MM.1S (cell line): ENCODE measurements at regions not wholly inside any gene's neighbourhood (a gene's known extent, or its start where the extent isn't known, plus 50 kb on each side); places are given as distances from the start of the nearest gene placed in this dataset.

Experiments
- DNase-seq: peaks from one replicate; pipeline ENCODE4 v3.0.0-alpha.2; 2015
- H2AFZ ChIP-seq: fragments of 300-600 bp; sonication (generic); 2 replicates; pipeline ENCODE4 v1.6.0; 2016; ENCODE audit warnings: antibody characterized with exemption, low read length
- H3F3A ChIP-seq: fragments of 300-600 bp; sonication (generic); 2 replicates; pipeline ENCODE4 v1.6.1; 2016; ENCODE audit warnings: mild to moderate bottlenecking, antibody characterized with exemption, low read length, moderate library complexity, mixed read lengths; ENCODE audit not compliant: insufficient read depth
- H3K27ac ChIP-seq: fragments of 300-600 bp; sonication (generic); 2 replicates; pipeline ENCODE4 v1.5.1; 2016; ENCODE audit warnings: mild to moderate bottlenecking, low read length
- H3K27me3 ChIP-seq: fragments of 300-600 bp; sonication (generic); replicated peaks from 2 replicates; pipeline ENCODE4 v1.6.0; 2016; ENCODE audit warnings: low read length; ENCODE audit not compliant: insufficient read depth
- H3K36me3 ChIP-seq: fragments of 300-600 bp; sonication (generic); replicated peaks from 2 replicates; pipeline ENCODE4 v1.6.1; 2016; ENCODE audit warnings: mild to moderate bottlenecking, low read length, mixed read lengths; ENCODE audit not compliant: insufficient read depth
- H3K4me1 ChIP-seq: fragments of 300-600 bp; sonication (generic); 2 replicates; pipeline ENCODE4 v1.6.1; 2016; ENCODE audit warnings: low read length, mixed read lengths
- H3K4me2 ChIP-seq: fragments of 300-600 bp; sonication (generic); 2 replicates; pipeline ENCODE4 v1.6.0; 2016; ENCODE audit warnings: low read depth, low read length
- H3K4me3 ChIP-seq: fragments of 300-600 bp; sonication (generic); 2 replicates; pipeline ENCODE4 v1.5.1; 2016; ENCODE audit warnings: low read length, mixed read lengths
- H3K79me2 ChIP-seq: fragments of 300-600 bp; sonication (generic); 2 replicates; pipeline ENCODE4 v1.6.1; 2016; ENCODE audit warnings: mixed run types, low read length, mixed read lengths
- H3K9ac ChIP-seq: fragments of 300-600 bp; sonication (generic); 2 replicates; pipeline ENCODE4 v1.6.1; 2016; ENCODE audit warnings: low read length, mixed read lengths
- H3K9me2 ChIP-seq: fragments of 300-600 bp; sonication (generic); replicated peaks from 2 replicates; pipeline ENCODE4 v1.6.1; 2016; ENCODE audit warnings: mild to moderate bottlenecking, low read length, mixed read lengths; ENCODE audit not compliant: insufficient read depth
- H3K9me3 ChIP-seq: fragments of 300-600 bp; sonication (generic); replicated peaks from 2 replicates; pipeline ENCODE4 v1.6.1; 2016; ENCODE audit warnings: mild to moderate bottlenecking, low read length, mixed read lengths; ENCODE audit not compliant: insufficient read depth
- H4K20me1 ChIP-seq: fragments of 300-600 bp; sonication (generic); 2 replicates; pipeline ENCODE4 v1.6.1; 2016; ENCODE audit warnings: mild to moderate bottlenecking, low read length, moderate library complexity, mixed read lengths; ENCODE audit not compliant: insufficient read depth
- CTCF ChIP-seq: fragments of 300-600 bp; sonication (generic); IDR thresholded peaks from 2 replicates; pipeline ENCODE4 v1.5.1; 2016; ENCODE audit warnings: antibody characterized with exemption, low read length, mixed read lengths
- EZH2 ChIP-seq: fragments of 300-600 bp; sonication (generic); optimal IDR thresholded peaks from 2 replicates; pipeline ENCODE3; 2017; ENCODE audit warnings: low read depth, mild to moderate bottlenecking, antibody characterized with exemption, low read length, mixed read lengths
- EZH2phosphoT487 ChIP-seq: fragments of 300-600 bp; sonication (generic); IDR thresholded peaks from 2 replicates; pipeline ENCODE4 v1.6.1; 2018; ENCODE audit warnings: antibody characterized with exemption, low read length

DNA sequence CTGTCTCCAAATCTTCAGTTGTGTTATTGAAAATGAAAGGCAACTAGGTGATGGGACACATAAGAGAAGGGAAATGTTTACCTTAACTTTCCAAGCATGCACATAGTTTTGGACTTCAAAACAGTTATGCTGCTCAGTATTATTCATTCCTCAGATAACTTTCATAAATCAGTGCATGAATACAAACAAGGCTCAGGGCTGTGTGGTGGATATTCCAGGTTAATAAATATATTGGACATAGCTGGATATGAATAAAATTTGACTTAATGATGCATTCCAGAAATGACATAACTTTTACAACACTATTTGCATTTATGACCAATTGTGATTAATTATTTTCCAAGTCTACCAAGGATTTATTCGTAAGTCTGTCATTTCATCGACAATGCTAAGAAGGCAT is 301.2 kb upstream of the ZNF804A start:
- TF ChIP-seq EZH2 (no peak), CTCF (no peak), EZH2phosphoT487 (no peak)
- Histone ChIP-seq H3K9me2 (no peaks in the 10 kb centered on the region), H2AFZ (no peak overlapping the region), H3K27ac (no peak overlapping the region), H4K20me1 (no peaks in the 10 kb centered on the region), H3K79me2 (no peaks in the 10 kb centered on the region), H3K4me3 (no peak overlapping the region), H3K9ac (no peak overlapping the region), H3K36me3 (no peaks in the 10 kb centered on the region), H3K9me3 (no peaks in the 10 kb centered on the region), H3F3A (no peaks in the 10 kb centered on the region), H3K27me3 (no peaks in the 10 kb centered on the region), H3K4me1 (no peaks in the 10 kb centered on the region), H3K4me2 (no peak overlapping the region)
- no peak for DNase-seq

- no peak overlapping the region for H3K4me3 ChIP-seq
- H3K36me3 ChIP-seq: no peaks in the 10 kb centered on the region
- H3K9me3 ChIP-seq: no peaks in the 10 kb centered on the region
- no peaks in the 10 kb centered on the region for H3K4me1 ChIP-seq
- H2AFZ ChIP-seq: no peak overlapping the region
- no peak for DNase-seq
- H3K9me2 ChIP-seq: no peaks in the 10 kb centered on the region
- H4K20me1 ChIP-seq: no peaks in the 10 kb centered on the region
- H3K4me2 ChIP-seq: no peak overlapping the region
- H3F3A ChIP-seq: no peaks in the 10 kb centered on the region
- H3K79me2 ChIP-seq: no peaks in the 10 kb centered on the region
- H3K27me3 ChIP-seq: no peaks in the 10 kb centered on the region
- TF ChIP-seq EZH2phosphoT487 (no peak), CTCF (no peak), EZH2 (no peak)
- H3K9ac ChIP-seq: no peak overlapping the region
- H3K27ac ChIP-seq: no peak overlapping the region
These were observed 295.8 kb upstream of the ZNF804A start for GRCh38 chr2:184302506-184302905.

- H3K27me3 ChIP-seq: no peaks in the 10 kb centered on the region
- no peak for DNase-seq
- no peaks in the 10 kb centered on the region for H3K4me1 ChIP-seq
- no peaks in the 10 kb centered on the region for H3K9me2 ChIP-seq
- no peak overlapping the region for H3K4me3 ChIP-seq
- no peak overlapping the region for H3K27ac ChIP-seq
- H3K9me3 ChIP-seq: no peaks in the 10 kb centered on the region
- H3K36me3 ChIP-seq: no peaks in the 10 kb centered on the region
- no peak for TF ChIP-seq CTCF
- TF ChIP-seq EZH2phosphoT487: no peak
- no peak for TF ChIP-seq EZH2
- no peak overlapping the region for H3K9ac ChIP-seq
- H3F3A ChIP-seq: no peaks in the 10 kb centered on the region
- H3K79me2 ChIP-seq: no peaks in the 10 kb centered on the region
- no peak overlapping the region for H3K4me2 ChIP-seq
- no peaks in the 10 kb centered on the region for H4K20me1 ChIP-seq
- H2AFZ ChIP-seq: no peak overlapping the region
These were observed 294.3 kb upstream of the ZNF804A start for GRCh38 chr2:184304006-184304405.
